GM19397 (cell line): ENCODE measurements at regions not wholly inside any gene's neighbourhood (a gene's known extent, or its start where the extent isn't known, plus 50 kb on each side); places are given as distances from the start of the nearest gene placed in this dataset.

Experiments used
- ATAC-seq: cut with Tn5 transposase; IDR thresholded peaks from one replicate; pipeline ENCODE4 v1.9.1; 2021; ENCODE audit warnings: mild to moderate bottlenecking, moderate library complexity; ENCODE audit not compliant: unreplicated experiment

DNA sequence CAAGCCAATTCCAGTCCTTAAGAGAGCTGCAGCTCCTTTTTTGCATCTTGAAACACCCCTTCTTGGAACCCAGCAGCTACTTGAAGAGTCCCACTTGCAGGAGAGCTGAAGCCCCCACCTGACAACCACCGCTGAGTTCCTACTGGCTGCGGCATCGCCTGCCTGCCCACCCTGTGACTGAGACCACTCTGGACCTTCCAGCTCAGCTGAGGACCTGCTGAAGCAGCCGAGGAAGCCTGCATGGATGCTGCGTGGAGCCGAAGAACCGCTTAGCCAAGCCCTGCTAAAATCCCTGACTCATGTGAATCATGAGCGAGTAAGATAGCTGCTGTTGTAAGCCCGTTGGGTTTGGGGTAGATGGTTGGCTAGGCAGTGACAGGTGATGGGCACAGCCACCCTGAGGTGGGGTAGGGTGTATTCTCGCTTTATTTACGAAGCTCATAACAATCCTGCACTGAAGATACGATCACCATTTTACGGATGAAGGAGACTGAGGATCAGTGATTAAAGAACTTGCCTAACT, 78.4 kb downstream of the INHBB start:
- no peak for ATAC-seq

DNA sequence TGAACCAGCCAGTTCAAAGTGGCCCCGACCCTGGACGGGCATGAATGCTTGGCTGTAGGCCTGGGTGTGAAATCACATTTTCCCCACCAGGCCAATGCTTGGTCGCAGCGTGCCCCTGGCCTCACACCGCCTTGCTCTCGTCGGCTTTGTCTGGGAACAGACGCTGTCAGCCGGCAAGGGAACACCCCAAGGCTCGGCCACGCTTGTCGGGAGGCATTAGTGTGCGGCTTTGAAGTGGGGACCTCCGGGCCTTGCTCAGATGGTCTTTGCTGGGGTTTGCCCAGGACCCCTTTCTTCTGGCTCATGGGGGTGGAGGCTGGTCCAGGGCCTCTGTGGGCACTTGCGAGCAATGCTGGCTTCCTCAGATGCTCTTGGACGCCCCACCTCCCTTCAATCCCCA, 79.1 kb downstream of the INHBB start:
- no peak for ATAC-seq

DNA sequence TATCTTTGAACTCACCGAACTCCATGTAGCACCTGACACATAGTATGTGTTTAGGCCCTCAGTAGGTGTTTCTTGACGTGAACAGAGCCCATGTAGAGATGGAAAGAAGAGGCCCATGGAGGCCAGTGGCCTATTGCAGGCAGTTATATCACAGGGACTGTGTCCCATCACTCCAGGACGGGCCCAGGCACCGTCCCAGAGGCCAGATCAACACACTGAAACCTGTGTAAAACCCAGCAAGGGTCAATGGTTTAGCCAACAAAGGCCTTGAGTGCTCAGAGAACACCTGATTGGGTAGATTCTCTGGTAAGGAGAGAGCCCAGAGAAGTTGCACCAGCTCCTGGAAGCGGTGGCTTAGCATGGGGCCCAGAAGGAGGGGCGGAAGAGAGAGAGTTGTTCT, 82.8 kb downstream of the INHBB start:
- no peak for ATAC-seq

DNA sequence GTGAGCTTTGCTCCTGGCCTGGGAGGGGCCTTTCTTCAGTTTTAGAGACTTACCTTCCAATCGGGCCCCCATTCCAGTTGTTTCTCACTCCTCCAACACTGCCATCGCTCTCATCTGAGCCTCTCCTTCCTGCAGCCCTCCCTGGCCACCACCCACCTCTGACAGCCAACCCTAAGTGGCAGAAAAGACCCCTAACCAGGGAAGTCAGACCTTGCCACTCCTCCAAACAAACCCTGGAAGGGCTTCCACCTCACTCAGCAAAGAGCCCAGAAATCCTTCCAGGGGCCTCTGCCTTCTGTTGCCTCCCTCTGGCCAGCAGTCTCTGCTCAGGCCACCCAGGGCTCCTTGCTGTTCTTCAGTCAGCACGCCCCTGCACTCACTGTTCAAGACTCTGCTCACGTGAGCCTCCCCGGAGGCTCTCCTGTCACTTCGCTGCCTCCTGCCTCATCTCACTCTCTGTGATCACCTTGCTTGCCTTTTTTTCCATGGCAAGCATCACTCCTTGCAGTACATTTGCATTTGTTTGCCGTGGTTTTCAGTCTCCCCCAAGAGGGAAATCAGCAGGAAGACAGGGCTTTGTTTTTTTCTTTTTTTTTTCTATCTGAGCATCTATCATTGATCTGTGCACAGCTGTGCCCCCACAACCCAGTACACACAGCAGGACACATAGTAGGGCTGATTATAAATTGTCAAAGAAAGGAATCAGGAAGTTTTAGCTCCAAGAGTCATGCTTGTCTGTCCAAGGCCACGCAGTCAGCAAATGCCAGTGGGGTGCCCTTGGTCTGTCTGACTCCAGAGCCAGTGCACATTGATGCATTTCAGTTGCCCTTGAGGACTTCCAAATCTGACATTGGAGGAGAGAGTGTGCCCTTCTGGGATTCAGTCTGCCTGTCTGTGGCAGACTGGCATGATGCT, 83.9 kb downstream of the INHBB start:
- ATAC-seq = no peak

DNA sequence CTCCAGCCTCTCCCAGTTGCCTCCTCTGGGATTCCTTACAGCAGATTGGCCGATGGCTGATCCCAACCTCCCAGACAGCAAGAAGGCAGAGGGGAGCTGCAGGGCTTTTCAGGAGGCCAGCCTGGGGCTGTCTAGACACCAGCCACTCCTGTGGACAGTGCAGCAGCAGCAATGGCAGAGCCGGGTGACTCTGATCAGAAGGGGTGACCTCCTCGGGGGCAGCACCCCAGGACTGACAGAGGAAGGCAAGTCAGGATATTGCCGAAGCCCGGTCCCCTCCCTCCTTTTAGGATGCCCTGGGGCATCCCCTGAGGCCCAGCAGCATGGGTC, 84.5 kb downstream of the INHBB start:
- ATAC-seq = no peak

DNA sequence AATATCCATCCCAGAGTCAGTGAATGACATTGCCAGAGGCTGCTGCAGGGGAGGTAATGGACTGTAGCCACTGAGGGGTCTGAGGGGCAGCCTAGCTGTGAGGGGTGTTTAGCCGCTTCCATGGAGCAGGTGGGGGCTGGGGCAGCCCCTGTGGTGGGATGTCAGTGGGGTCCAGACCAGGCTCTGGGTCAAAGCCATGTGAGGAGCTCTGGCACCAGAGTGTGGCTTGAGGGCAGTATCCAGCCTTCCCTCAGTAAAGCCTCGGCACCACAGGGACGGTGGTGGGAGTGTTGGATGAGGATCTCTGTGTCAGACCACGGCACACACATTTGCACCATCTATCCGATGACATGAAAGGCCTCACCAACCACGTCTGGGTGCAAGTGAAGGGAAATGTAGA, 85.0 kb downstream of the INHBB start:
- no peak for ATAC-seq

DNA sequence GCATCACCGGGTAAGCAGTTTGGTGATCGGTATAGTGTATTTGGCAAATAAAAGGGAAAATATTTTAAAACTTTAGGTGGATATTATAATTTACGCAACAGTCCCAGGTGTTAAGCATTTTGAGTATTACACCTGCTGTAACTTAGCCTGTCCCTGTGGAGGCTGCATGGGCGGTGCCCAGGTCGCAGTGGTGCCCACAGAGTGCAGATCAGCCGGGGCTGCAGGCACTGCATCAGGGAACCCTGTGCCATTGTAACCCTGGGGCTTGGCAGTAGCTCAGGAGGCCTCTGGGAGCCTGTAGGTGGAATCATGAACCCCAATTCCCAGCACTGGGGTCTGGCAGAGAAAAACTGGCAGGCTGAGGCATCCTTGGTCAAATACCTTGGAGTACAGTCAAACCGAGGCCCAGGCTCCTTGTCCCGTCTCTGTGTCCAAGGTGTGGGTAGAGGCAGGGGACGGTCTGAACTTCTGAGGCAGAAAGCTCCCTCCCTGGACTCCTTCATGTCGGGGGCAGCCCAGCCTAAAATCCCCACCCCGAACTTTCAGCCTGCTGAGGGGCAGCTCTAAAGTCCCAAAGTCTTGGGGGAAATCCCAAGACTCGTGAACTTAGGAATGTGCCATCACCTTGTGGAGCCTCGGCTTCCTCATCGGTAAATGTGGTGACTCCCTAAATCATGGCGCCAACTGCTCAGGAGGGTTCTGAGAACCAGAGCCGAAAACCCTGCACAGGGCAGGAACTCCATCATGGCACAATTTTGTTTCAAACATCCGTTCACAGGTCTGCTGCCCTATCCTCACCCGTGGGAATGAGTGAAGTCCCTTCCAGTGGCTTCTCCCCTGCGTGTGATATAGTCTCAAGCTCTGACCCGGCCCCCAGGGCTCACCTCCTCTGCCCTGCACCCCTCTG, 85.7 kb downstream of the INHBB start:
- no peak for ATAC-seq

DNA sequence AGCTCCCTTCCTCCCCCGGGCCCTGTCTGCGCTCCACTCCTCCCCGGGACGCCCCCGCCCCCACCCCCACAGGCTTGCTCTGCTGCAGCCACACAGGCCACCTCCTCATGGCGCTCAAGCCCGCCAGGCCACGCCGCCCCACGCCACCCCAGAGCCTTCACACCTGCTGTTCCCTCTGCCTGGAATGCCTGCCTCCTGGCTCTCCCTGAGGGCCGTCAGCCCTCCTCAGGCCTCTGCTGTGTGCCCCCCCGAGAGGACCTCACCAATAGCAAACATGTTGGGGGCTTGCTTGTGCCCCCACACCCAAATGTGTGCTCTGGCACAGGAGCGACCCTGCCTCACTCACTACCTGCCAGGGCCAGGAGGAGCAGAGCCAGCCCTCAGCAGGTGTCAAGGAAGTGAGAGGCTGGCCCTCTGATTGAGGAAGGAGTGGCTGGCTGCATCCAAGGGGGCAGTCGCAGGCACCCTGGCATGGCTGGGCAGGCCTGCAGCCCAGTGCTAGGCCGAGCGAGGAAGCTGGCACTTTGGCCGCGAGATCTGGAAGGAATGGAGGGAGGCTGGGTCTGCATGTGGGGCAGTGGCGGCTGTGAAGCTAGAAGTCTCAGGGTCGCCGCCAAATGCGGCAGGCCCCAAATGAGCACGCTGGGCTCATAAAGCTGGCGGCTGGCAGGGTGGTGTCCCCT, 86.5 kb downstream of the INHBB start:
- no peak for ATAC-seq

DNA sequence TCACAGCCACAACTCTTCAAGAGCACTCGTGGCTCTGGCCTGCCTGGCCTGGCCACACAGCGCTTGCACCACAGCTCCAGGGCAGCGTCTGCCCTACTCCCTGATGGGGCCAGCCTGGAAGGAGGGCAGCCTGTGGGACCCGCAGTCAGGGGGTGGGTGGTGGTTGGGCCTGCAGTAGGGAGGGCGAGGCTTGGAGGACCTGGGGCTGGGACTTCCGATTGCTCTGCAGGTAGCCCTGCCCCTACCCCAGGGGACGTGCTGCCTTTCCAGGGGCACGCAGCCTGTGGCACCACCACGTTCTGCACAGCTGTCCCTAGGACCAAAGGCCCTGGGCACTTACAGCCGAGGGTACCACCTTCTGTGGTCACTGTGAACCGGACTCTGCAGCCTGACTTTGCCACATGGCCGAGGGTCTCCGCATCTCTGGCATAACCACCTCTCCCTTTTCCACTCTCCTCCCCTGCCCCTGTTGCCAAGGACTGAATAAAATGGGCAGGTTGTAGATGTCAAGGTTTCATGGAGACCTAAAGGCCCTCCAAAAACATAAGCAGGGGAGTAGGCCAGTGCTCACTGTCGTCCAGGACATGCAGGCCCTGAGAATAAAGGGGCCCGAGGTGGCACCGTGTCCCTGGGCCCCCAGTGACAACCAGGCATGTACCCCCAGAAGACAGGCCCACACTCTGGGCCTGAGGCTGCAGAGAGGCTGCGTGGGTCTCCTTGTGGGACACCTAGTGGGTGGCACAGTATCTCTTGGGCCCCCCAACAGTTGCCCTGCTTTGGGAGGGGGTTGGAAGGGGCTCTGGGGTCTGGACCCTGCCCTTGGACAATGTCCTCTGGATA, 87.3 kb downstream of the INHBB start:
- ATAC-seq = no peak

DNA sequence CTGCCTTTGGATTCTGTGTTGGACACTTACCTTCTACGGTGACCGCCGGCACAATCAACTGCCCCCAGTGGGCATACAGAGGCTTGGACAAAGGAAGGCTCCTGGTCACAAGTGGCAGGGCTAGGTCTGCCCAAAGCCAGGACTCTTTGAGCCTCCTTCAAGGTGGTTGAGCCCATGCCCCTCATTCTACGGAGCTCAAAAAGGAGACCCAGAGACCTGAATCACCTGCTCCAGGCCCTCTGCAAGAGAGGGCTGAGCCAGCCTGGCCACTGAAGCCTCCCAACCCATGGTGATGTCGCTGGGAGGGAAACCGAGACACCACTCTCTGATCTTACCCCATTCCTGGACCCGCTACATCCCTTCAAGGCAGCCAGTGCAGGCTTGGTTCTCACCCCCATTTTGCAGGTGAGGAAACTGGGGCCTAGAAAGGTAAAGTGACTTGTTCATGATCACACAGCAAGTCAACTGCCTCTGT, 87.9 kb downstream of the INHBB start:
- ATAC-seq = no peak

DNA sequence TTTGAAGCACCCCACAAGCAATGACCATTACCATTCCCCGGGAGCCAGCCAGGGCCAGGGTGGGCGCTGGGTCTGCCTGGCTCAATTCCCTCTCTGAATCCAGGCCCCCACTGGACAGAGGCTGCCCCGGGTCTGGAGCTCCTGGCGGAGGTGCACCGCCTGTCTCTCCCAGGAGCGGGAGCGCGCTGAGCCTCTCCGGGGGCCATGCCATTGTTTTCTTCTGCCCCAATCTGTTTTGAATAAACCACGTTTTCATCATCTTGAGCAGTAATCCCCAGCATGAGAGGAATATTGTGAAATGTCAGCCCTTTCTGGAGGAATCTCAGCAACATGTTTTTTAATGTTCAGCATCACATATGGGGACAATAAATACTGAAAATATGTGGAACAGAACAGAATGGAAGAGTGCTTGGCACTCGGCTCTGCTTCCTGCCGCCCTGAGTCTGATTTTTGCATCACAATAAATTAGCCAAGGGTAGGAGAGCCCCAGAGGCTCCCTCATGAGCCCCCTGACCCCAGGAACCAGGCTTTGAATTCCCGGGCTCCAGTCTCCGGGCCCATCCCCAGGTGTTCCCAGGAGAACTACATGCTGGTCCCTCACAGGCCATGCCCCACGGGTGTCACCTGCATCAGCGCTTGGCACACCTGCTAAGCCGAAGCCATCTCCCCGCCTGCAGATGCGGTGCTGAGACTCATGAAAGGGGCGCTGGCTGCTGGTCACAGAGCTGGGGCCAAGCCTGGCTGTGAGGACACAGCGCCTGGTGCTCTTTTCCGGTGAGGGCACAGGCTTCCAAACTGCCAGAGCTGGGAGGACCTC, 88.8 kb downstream of the INHBB start:
- ATAC-seq = no peak

DNA sequence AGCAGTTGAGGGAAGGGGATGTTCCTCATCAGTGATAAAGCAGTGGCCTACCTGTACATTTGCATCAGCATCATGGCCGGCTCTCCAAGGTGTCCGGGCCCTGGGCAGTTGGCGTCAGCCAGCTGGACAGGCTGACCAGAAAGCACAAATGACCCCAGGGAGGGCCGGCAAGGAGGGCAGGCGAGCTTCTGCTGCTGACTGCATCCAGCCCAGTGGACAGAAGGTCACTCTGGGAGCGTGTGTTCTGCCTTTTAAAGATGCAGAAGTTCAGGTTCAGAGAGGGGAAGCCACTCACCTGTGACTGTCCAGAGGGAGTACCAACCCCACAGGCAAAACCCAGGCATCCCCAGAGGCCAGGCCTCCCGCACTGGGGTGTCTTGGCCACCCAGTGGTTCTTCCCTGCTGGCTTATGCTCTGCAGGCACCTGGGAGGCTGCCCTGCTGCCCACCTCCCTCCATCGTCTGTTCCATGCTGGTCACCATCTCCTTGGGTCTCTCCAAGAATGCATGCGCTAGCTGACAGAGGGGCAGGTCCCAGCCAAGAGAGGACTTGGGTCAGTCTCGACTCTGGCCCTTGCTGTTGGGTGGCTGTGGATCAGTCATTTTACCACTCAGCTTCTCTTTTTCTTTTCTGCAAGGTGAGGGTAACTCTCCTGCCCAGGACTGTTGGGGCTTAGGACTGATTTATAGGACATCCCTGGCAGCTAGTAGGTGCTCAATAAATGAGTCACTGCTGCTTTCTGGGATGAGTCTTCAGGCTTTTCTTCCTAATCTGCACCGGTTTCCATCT, 89.9 kb downstream of the INHBB start:
- no peak for ATAC-seq

DNA sequence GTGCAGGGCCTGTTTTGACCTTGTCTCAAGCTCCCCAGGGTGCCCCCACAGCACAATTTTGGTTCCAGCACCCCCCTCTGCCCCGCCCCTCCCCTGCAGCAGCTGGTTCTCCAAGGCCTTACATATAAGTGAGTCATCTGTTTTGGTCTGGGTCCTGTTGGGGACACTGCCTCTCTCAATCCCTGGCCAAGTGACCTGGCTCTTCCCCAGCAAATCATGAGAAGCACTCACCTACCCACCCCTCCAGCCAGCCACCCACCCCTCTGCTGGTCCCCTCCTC, 90.5 kb downstream of the INHBB start:
- ATAC-seq = no peak

DNA sequence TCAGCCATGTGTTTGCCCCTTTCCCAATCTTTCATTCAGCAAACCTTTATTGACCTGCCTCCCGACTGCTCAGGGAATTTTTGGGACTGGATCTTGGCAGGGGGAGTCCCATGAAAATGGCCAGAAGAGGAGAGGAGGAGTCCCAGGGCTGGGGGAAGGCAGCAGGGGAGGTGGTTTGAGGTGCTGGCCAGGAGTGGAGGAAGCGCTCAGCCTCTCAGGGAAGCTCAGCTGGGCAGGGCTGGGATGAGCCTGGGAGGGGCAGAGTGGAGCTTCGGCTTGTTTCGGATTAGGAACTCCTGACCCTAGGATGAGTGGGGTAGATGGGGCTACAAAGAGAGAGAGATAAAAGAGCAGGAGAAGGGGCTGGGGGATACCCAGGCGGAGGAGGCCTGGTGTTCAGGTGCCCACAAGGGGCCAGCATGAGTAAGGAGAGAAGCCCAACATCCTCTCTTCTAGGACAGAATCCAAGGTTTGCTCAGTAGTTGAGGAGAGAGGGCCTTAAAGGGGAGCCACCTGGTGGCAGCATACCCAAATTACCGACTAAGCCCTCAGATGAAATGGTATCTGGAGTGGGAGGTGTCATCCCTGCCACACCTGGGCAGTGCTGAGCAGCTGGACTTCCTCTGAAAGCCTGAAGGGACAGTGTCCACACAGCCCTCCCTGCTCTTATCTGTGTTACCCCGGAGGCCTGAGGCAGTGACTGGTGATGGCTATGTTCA, 91.1 kb downstream of the INHBB start:
- no peak for ATAC-seq

DNA sequence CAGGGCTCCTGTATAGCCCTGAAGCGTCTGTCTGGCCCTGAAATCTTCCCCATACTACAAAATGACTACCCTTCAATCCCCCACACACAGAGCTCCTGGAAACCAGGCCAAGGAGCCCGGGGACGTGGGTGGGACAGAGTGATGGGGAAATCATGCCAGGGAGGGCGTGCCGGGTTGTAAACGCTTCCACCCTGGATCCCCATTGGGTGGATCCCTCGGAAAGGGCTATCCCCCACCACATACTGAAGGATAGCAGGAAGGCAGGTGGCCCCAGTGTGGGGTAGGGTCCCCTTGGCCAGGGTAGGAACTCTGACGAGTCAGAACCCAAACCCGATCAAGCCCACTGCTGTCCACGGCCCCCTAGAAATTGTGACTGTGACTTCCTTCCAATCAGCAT, 91.7 kb downstream of the INHBB start:
- no peak for ATAC-seq

DNA sequence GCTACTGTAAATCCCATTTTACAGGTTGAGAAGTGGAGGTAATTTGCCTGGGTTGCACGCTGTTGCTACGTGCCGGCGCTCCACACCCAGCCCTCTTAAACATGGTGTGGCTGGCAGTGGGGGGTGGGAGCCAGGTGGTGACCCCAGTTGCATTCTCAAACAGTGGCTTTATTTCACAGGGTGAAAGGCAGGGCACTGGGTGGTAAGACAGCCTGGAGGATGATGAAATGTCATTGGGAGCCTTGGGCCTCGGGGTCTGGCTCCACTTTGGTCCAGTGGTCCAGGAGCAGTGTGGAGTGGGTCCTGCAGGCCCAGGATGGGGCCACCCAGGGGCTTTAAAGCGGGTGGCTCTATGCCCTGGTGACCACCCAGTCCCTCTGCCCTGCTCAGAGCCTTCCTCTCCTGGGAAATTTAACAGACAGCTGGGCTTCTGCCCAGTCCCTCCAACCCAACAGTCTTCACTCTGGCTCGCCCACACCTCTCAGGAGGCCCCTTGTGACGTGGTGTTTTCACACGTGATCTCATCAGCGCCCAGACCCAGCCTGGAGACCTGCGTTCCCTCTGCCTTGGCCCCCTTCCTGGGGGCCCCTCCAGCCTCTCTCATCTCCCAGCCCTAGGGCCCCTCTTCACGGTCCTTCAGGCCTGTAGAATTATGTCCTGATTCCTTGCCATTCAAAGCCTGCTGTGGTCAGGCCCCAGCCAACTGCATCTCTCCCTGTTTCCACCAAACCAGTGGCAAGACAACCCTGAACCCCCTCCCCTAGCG, 92.5 kb downstream of the INHBB start:
- ATAC-seq = no peak

DNA sequence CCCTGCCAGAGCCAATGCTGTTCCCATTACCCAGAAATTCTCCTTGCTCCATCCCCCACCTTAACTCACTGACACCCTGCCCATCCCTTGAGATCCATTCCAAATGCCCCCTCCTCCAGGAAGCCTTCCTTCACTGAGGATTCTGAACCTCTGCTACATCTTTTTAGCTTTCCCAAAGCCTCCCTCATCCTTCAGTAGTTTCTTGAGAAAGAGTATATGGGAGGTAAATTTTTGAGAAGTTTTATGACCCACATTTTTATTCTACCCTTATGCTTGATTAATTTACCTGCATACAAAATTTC, 93.1 kb downstream of the INHBB start:
- ATAC-seq = no peak
